ENCODE measurements at regions not wholly inside any gene's neighbourhood (a gene's known extent, or its start where the extent isn't known, plus 50 kb on each side); places are given as distances from the start of the nearest gene placed in this dataset.

GRCh38 chr3:157820157-157820517 is 286.1 kb downstream of the SHOX2 start:
- no peak for TF ChIP-seq CTCF (IDR thresholded peaks at IDR 0.05; ENCODE audit: low read length)
- TF ChIP-seq EZH2 (IDR thresholded peaks at IDR 0.05; ENCODE audit: borderline replicate concordance, low read length), result no peak
